ENCODE measurements at regions not wholly inside any gene's neighbourhood (a gene's known extent, or its start where the extent isn't known, plus 50 kb on each side); places are given as distances from the start of the nearest gene placed in this dataset.

GRCh38 chr3:76138921-76139320, 353.6 kb upstream of the ZNF717 start:
- TF ChIP-seq CHD1 (IDR thresholded peaks at IDR 0.05; ENCODE audit: low read depth, low read length) (no peak), TBP (IDR thresholded peaks at IDR 0.05; ENCODE audit: low read depth, low read length) (no peak), RBBP5 (IDR thresholded peaks at IDR 0.05; ENCODE audit: borderline replicate concordance, low read depth, low read length) (no peak), CREB1 (IDR thresholded peaks at IDR 0.05) (no peak), EP300 (IDR thresholded peaks at IDR 0.05; ENCODE audit: borderline replicate concordance in 1 of 2, low read depth in 2 of 2, low read length in 2 of 2) (no peak), POLR2AphosphoS5 (IDR thresholded peaks at IDR 0.05; ENCODE audit: low read depth, low read length) (no peak), TAF7 (optimal IDR thresholded peaks at IDR 0.05; ENCODE audit: borderline replicate concordance, low read depth, low read length) (no peak)
- TF ChIP-seq, protein P1, sequence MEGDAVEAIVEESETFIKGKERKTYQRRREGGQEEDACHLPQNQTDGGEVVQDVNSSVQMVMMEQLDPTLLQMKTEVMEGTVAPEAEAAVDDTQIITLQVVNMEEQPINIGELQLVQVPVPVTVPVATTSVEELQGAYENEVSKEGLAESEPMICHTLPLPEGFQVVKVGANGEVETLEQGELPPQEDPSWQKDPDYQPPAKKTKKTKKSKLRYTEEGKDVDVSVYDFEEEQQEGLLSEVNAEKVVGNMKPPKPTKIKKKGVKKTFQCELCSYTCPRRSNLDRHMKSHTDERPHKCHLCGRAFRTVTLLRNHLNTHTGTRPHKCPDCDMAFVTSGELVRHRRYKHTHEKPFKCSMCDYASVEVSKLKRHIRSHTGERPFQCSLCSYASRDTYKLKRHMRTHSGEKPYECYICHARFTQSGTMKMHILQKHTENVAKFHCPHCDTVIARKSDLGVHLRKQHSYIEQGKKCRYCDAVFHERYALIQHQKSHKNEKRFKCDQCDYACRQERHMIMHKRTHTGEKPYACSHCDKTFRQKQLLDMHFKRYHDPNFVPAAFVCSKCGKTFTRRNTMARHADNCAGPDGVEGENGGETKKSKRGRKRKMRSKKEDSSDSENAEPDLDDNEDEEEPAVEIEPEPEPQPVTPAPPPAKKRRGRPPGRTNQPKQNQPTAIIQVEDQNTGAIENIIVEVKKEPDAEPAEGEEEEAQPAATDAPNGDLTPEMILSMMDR (IDR thresholded peaks at IDR 0.05; ENCODE audit: control extremely low read depth in 1 of 3, insufficient read depth in 1 of 3, low read depth in 1 of 3, low read length in 3 of 3), result no peak
- TF ChIP-seq, protein P2, sequence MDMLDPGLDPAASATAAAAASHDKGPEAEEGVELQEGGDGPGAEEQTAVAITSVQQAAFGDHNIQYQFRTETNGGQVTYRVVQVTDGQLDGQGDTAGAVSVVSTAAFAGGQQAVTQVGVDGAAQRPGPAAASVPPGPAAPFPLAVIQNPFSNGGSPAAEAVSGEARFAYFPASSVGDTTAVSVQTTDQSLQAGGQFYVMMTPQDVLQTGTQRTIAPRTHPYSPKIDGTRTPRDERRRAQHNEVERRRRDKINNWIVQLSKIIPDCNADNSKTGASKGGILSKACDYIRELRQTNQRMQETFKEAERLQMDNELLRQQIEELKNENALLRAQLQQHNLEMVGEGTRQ (IDR thresholded peaks at IDR 0.05; ENCODE audit: low read length), result no peak

Data from H1 (cell line).